Omental fat pad (tissue), 3 donors: ENCODE measurements at regions not wholly inside any gene's neighbourhood (a gene's known extent, or its start where the extent isn't known, plus 50 kb on each side); places are given as distances from the start of the nearest gene placed in this dataset.
"Not testable (repeated sequence)": the region's sequence is repeated elsewhere in the genome, so short reads cannot be mapped to it uniquely, and the experiment has no call there.

ENCODE experiments used
- ATAC-seq: fragments of 150-250 bp; one replicate; pipeline ENCODE4 v1.9.1; 2016; ENCODE audit warnings: mild to moderate bottlenecking, moderate library complexity; ENCODE audit not compliant: low FRiP score
- DNase-seq: peaks from one replicate; pipeline ENCODE4 v3.0.0-alpha.2; 2019; ENCODE audit warnings: low spot score
- CTCF ChIP-seq, 3 donors: fragments of 450-650 bp; IDR thresholded peaks; one replicate each; pipeline ENCODE4 v1.5.1; 2016 to 2017; ENCODE audit warnings: antibody characterized with exemption in 3 of 3, mild to moderate bottlenecking in 3 of 3, moderate library complexity in 2 of 3

GRCh38 chr16:79943736-79944135 lies 343.2 kb upstream of the MAF start:
- DNase-seq = no peak
- no peak for ATAC-seq
- TF ChIP-seq CTCF (IDR thresholded peaks at IDR 0.05) = no peak

GRCh38 chr16:79938575-79938974 lies 338.0 kb upstream of the MAF start:
- no peak for TF ChIP-seq CTCF (IDR thresholded peaks at IDR 0.05)
- no peak for ATAC-seq

GRCh38 chr16:79937671-79938070 lies 337.1 kb upstream of the MAF start:
- not testable (repeated sequence) for DNase-seq, ATAC-seq

More at GRCh38 chr16:79938575-79938974, 338.0 kb upstream of the MAF start:
- DNase-seq = no peak

- DNase-seq (no peak), ATAC-seq (no peak)
- TF ChIP-seq CTCF (IDR thresholded peaks at IDR 0.05) = no peak
These were observed 333.1 kb upstream of the MAF start for GRCh38 chr16:79933603-79934002.

- no peak for TF ChIP-seq CTCF (IDR thresholded peaks at IDR 0.05)
- no peak for ATAC-seq
- DNase-seq = no peak
These were observed 332.0 kb upstream of the MAF start for GRCh38 chr16:79932572-79932971.

GRCh38 chr16:79931721-79932120 lies 331.2 kb upstream of the MAF start:
- DNase-seq (no peak), ATAC-seq (no peak)
- no peak for TF ChIP-seq CTCF (IDR thresholded peaks at IDR 0.05)

- no peak for DNase-seq
- no peak for TF ChIP-seq CTCF (IDR thresholded peaks at IDR 0.05)
- ATAC-seq = peak; percentile 10
These were observed 328.9 kb upstream of the MAF start for GRCh38 chr16:79929260-79929965.
